Loucy (cell line): ENCODE measurements at regions not wholly inside any gene's neighbourhood (a gene's known extent, or its start where the extent isn't known, plus 50 kb on each side); places are given as distances from the start of the nearest gene placed in this dataset.

Experiments used
- H2AFZ ChIP-seq: fragments of 200-600 bp; sonication (generic); 2 replicates; pipeline ENCODE4 v1.6.0; 2016; ENCODE audit warnings: antibody characterized with exemption, mild to moderate bottlenecking, low read length, moderate library complexity
- H3F3A ChIP-seq: fragments of 200-600 bp; 2 replicates; pipeline ENCODE4 v1.6.0; 2016; ENCODE audit warnings: antibody characterized with exemption, low read depth, mild to moderate bottlenecking
- H3K27me3 ChIP-seq: fragments of 200-600 bp; sonication (generic); 2 replicates; pipeline ENCODE4 v1.6.1; 2014; ENCODE audit warnings: low read length, mild to moderate bottlenecking; ENCODE audit not compliant: insufficient read depth, poor library complexity, severe bottlenecking
- H3K36me3 ChIP-seq: fragments of 200-600 bp; sonication (generic); 2 replicates; pipeline ENCODE4 v1.6.1; 2016; ENCODE audit warnings: low read length; ENCODE audit not compliant: insufficient read depth
- H3K4me1 ChIP-seq: fragments of 200-600 bp; sonication (generic); 2 replicates; pipeline ENCODE4 v1.5.1; 2014; ENCODE audit warnings: low read length, mild to moderate bottlenecking; ENCODE audit not compliant: insufficient read depth, poor library complexity, severe bottlenecking
- H3K4me2 ChIP-seq: fragments of 200-600 bp; sonication (generic); 2 replicates; pipeline ENCODE4 v1.6.0; 2014; ENCODE audit warnings: antibody characterized with exemption, low read length, low read depth, mild to moderate bottlenecking; ENCODE audit not compliant: poor library complexity, severe bottlenecking
- H3K4me3 ChIP-seq: fragments of 200-600 bp; sonication (generic); 2 replicates; pipeline ENCODE4 v1.5.1; 2014; ENCODE audit warnings: low read length, mild to moderate bottlenecking, mixed read lengths; ENCODE audit not compliant: poor library complexity, severe bottlenecking
- H3K79me2 ChIP-seq: fragments of 200-600 bp; sonication (generic); 2 replicates; pipeline ENCODE4 v1.6.1; 2014; ENCODE audit warnings: low read length; ENCODE audit not compliant: insufficient read depth
- H3K9ac ChIP-seq: fragments of 200-600 bp; sonication (generic); 2 replicates; pipeline ENCODE4 v1.6.0; 2014; ENCODE audit warnings: mild to moderate bottlenecking, low read depth, low read length, moderate library complexity; ENCODE audit not compliant: poor library complexity, severe bottlenecking
- H3K9me2 ChIP-seq: fragments of 200-600 bp; sonication (generic); replicated peaks from 2 replicates; pipeline ENCODE4 v1.6.1; 2016; ENCODE audit warnings: low read depth, low read length, mixed read lengths
- H3K9me3 ChIP-seq: fragments of 200-600 bp; sonication (generic); 2 replicates; pipeline ENCODE4 v1.6.1; 2014; ENCODE audit warnings: mild to moderate bottlenecking, antibody characterized with exemption, low read length, low read depth; ENCODE audit not compliant: insufficient read depth
- H4K20me1 ChIP-seq: fragments of 200-600 bp; sonication (generic); 2 replicates; pipeline ENCODE4 v1.6.0; 2014; ENCODE audit warnings: antibody characterized with exemption, low read length, mild to moderate bottlenecking; ENCODE audit not compliant: insufficient read depth, poor library complexity, severe bottlenecking
- EZH2phosphoT487 ChIP-seq: fragments of 200-600 bp; IDR thresholded peaks from 2 replicates; pipeline ENCODE4 v1.6.1; 2018; ENCODE audit warnings: antibody characterized with exemption, mild to moderate bottlenecking, moderate library complexity, borderline replicate concordance
- TF ChIP-seq, protein P1 (sequence below): fragments of 200-600 bp; sonication (generic); conservative IDR thresholded peaks from 2 replicates; pipeline ENCODE4 v1.5.1; 2014; ENCODE audit warnings: mild to moderate bottlenecking, antibody characterized with exemption, low read length

GRCh38 chr16:64174327-64174726 lies 947.5 kb downstream of the CDH11 start:
- H3K9ac ChIP-seq, result no peak overlapping the region
- no peak overlapping the region for H3K4me2 ChIP-seq

DNA sequence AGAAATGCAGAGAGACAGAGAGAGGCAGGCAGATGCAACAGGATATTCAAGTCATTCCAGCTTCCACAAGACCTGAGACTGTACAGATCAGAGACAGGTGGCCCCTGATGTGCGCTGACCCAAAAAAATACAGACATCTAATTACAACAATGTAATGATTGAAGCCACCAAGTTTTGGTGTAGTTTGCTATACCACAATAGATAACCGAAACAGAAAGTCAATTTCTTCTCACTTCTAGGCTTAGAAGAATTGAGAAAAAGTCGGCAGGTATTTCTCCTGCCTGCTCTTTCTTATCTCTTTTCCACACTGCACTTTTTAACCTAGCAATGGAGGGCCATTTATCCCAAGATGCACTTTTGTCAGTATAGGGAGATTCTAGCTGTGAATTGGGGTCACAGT lies 949.2 kb downstream of the CDH11 start:
- Histone ChIP-seq H3K36me3 (no peaks in the 10 kb centered on the region), H4K20me1 (no peaks in the 10 kb centered on the region), H3K9me3 (no peaks in the 10 kb centered on the region), H3K27me3 (no peaks in the 10 kb centered on the region), H3K4me1 (no peaks in the 10 kb centered on the region), H3K79me2 (no peaks in the 10 kb centered on the region), H3K4me2 (no peak overlapping the region), H2AFZ (no peak overlapping the region), H3F3A (no peaks in the 10 kb centered on the region), H3K9me2 (no peaks in the 10 kb centered on the region), H3K9ac (no peak overlapping the region), H3K4me3 (no peak overlapping the region)
- TF ChIP-seq, protein P1, sequence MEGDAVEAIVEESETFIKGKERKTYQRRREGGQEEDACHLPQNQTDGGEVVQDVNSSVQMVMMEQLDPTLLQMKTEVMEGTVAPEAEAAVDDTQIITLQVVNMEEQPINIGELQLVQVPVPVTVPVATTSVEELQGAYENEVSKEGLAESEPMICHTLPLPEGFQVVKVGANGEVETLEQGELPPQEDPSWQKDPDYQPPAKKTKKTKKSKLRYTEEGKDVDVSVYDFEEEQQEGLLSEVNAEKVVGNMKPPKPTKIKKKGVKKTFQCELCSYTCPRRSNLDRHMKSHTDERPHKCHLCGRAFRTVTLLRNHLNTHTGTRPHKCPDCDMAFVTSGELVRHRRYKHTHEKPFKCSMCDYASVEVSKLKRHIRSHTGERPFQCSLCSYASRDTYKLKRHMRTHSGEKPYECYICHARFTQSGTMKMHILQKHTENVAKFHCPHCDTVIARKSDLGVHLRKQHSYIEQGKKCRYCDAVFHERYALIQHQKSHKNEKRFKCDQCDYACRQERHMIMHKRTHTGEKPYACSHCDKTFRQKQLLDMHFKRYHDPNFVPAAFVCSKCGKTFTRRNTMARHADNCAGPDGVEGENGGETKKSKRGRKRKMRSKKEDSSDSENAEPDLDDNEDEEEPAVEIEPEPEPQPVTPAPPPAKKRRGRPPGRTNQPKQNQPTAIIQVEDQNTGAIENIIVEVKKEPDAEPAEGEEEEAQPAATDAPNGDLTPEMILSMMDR, result no peak
- TF ChIP-seq EZH2phosphoT487, result no peak

More at GRCh38 chr16:64174327-64174726, 947.5 kb downstream of the CDH11 start:
- TF ChIP-seq, protein P1, result no peak
- TF ChIP-seq EZH2phosphoT487, result no peak
- Histone ChIP-seq H2AFZ (no peak overlapping the region), H3K27me3 (no peaks in the 10 kb centered on the region), H3K9me3 (peaks cover 5% of the 10 kb centered on the region; the same call in 1 of the 2 replicates), H3K4me3 (no peak overlapping the region), H3K79me2 (no peaks in the 10 kb centered on the region), H3K9me2 (no peaks in the 10 kb centered on the region), H3F3A (no peaks in the 10 kb centered on the region), H3K36me3 (no peaks in the 10 kb centered on the region), H4K20me1 (no peaks in the 10 kb centered on the region), H3K4me1 (no peaks in the 10 kb centered on the region)

- Histone ChIP-seq H3F3A (no peaks in the 10 kb centered on the region), H3K4me2 (no peak overlapping the region), H3K36me3 (no peaks in the 10 kb centered on the region), H3K27me3 (no peaks in the 10 kb centered on the region), H3K9ac (no peak overlapping the region), H2AFZ (no peak overlapping the region), H3K9me2 (no peaks in the 10 kb centered on the region), H3K4me3 (no peak overlapping the region), H3K4me1 (no peaks in the 10 kb centered on the region), H3K79me2 (no peaks in the 10 kb centered on the region), H4K20me1 (no peaks in the 10 kb centered on the region), H3K9me3 (no peaks in the 10 kb centered on the region)
- TF ChIP-seq EZH2phosphoT487, result no peak
- TF ChIP-seq, protein P1, result no peak
These were observed 949.6 kb downstream of the CDH11 start for GRCh38 chr16:64172226-64172625.
